BJ (cell line): ENCODE measurements at regions not wholly inside any gene's neighbourhood (a gene's known extent, or its start where the extent isn't known, plus 50 kb on each side); places are given as distances from the start of the nearest gene placed in this dataset.
"Not testable (repeated sequence)": the region's sequence is repeated elsewhere in the genome, so short reads cannot be mapped to it uniquely, and the experiment has no call there.

Source experiments
- CTCF ChIA-PET: fragments of 350-600 bp; formaldehyde crosslinking; extraction: SDS; loops from one replicate; lab custom pipeline; 2021; ENCODE audit warnings: antibody characterized with exemption, inconsistent platforms; lab: Yijun Ruan, JAX
- POLR2A ChIA-PET: fragments of 300-600 bp; sonication (Branson Sonifier 250); formaldehyde crosslinking; extraction: SDS; loops from one replicate; lab custom pipeline; 2021; ENCODE audit warnings: antibody characterized with exemption; lab: Charles Lee
- DNase-seq: peaks from one replicate; pipeline ENCODE4 v3.0.0-alpha.2; 2011; ENCODE audit warnings: low read depth
- H3K27me3 ChIP-seq: 2 replicates; pipeline ENCODE4 v1.6.0; 2011; ENCODE audit warnings: low read length; ENCODE audit not compliant: control insufficient read depth, insufficient read depth
- H3K36me3 ChIP-seq: 2 replicates; pipeline ENCODE4 v1.5.1; 2011; ENCODE audit warnings: low read length; ENCODE audit not compliant: control insufficient read depth, insufficient read depth
- H3K4me3 ChIP-seq: 2 replicates; pipeline ENCODE4 v1.5.1; 2011; ENCODE audit warnings: low read depth, mild to moderate bottlenecking, control low read depth, low read length
- TF ChIP-seq, protein P1 (sequence below): IDR thresholded peaks from 2 replicates; pipeline ENCODE4 v1.5.1; 2011; ENCODE audit warnings: low read depth, mild to moderate bottlenecking, control low read depth, inconsistent platforms, low read length, moderate library complexity; ENCODE audit not compliant: insufficient read depth

DNA sequence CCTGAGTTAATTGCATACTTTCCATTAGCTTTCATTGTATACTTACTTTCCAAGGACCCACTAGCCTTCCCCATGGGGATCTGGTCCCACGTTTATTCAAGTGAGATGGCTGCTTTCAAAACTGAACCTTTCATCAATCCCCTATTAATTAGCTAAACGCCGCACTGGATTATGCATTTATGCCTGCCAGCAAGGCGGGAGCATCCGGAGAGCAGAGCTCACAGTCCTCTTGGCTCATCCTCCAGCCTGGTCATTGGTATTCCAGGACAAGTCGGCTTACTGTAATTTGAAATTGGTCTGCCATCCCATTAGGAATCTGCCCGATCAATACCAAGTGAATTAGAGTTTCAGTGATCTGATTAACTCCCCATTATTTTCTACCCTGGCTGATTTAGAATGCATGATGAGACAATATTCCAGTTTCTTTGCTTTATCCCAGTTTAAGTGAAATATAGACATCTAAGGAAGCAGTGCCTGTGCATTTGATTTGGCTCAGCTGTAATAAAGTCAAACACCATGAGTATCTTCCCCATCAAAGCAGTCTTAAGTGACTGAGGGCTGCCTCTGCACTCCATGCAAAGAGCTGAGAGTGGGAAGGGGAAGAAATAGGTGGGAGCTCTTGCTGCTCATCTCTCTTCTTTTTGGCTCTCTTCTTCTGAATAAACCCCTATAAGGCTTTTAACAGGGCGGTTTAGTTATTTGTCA, 411.4 kb downstream of the GPAT3 start:
- CTCF ChIA-PET = interaction anchor here (0.6 to 1.7 kb wide), 5 partner anchors 9 to 301 kb away, joined by 3 to 4 read pairs (median 3); no protein-coding TSS in a partner anchor

DNA sequence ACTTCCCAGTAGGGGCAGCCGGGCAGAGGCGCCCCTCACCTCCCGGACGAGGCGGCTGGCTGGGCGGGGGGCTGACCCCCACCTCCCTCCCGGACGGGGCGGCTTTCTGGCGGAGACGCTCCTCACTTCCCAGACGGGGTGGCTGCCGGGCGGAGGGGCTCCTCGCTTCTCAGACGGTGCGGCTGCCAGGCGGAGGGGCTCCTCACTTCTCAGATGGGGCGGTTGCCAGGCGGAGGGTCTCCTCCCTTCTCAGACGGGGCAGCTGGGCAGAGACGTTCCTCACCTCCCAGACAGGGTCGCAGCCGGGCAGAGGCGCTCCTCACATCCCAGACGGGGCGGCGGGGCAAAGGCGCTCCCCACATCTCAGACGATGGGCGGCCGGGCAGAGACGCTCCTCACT, 407.8 kb downstream of the GPAT3 start:
- DNase-seq, CTCF ChIA-PET, H3K36me3 ChIP-seq, H3K4me3 ChIP-seq, H3K27me3 ChIP-seq, POLR2A ChIA-PET: not testable (repeated sequence)

More for the DNA sequence above, 411.4 kb downstream of the GPAT3 start:
- Histone ChIP-seq H3K27me3 (no peaks in the 10 kb centered on the region; the same call in 1 of the 2 replicates), H3K4me3 (no peak overlapping the region), H3K36me3 (no peaks in the 10 kb centered on the region)
- POLR2A ChIA-PET = no interaction called here
- TF ChIP-seq, protein P1, sequence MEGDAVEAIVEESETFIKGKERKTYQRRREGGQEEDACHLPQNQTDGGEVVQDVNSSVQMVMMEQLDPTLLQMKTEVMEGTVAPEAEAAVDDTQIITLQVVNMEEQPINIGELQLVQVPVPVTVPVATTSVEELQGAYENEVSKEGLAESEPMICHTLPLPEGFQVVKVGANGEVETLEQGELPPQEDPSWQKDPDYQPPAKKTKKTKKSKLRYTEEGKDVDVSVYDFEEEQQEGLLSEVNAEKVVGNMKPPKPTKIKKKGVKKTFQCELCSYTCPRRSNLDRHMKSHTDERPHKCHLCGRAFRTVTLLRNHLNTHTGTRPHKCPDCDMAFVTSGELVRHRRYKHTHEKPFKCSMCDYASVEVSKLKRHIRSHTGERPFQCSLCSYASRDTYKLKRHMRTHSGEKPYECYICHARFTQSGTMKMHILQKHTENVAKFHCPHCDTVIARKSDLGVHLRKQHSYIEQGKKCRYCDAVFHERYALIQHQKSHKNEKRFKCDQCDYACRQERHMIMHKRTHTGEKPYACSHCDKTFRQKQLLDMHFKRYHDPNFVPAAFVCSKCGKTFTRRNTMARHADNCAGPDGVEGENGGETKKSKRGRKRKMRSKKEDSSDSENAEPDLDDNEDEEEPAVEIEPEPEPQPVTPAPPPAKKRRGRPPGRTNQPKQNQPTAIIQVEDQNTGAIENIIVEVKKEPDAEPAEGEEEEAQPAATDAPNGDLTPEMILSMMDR = no peak
- no peak for DNase-seq

DNA sequence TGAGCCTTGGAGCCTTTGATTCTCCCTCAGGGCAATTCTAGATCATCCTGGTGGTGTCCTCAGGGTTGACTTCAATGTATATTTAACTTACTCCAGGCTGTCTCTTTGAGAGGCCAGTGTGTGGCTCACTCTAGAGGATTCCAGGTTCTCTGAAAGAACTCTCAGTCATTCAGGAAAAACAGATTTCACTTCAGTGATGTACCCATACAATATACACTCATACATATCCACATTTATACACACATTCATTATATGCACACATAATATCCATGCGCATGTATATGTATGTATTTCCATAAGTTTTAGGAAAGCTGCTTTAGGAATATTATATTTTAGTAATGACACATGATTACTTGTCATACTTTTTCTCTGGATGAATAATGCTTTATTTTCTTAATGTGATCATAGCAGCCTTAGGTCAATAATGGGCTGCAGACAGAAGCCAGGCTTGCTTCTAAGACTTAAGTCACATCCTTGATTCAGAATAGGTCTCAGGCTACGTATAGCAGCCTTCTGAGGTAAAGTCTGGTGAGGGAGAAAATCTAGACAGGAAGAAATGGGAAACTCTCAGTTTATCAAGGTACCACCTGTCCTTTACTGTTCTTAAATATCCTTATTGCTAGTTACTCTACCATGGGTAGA, 397.0 kb downstream of the GPAT3 start:
- ChIA-PET CTCF (interaction anchor here (1.5 kb wide), 1 partner anchor 15 kb away, joined by 3 read pairs; no protein-coding TSS in a partner anchor), POLR2A (no interaction called here)
- H3K4me3 ChIP-seq = no peak overlapping the region
- H3K27me3 ChIP-seq = no peaks in the 10 kb centered on the region
- no peaks in the 10 kb centered on the region for H3K36me3 ChIP-seq
- TF ChIP-seq, protein P1 = no peak
- DNase-seq = no peak

DNA sequence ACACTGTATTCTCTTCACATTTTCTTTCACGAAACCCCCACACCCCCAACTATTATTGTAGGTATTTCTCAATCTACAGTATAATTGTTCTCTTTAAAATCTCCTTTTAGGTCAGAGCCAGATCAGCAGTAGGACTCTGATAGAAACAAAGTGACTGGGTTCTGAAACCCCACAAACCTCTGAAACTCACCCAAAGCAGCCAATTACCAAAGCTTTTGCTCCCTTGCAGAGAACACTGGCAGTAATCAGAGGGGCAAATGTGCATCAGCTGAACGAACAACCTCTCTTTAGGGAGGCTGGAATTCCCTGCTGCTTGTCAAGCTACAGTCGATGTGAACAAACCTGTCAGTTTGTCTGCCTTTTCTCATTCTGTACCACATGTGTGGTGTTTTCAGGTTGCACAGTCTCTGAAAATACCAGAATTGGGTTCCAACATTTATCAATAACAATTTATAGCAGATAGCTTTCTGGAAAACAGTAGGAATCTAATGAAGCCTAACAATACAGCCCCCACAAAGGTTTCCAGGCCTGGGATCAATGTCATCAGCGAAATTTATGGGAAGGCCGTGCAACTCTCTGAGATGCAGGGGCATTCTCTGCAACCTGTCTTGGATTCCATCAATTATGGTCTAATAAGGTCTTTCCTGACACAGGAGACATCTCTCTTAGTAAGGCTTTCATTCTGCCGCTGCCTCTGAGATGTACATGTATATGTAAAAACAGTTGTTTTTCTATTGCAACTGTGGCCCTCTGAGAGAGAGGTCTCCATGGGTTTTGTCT, 395.9 kb downstream of the GPAT3 start:
- ChIA-PET POLR2A (no interaction called here), CTCF (interaction anchor here (1.5 kb wide), 1 partner anchor 16 kb away, joined by 3 read pairs; no protein-coding TSS in a partner anchor)
- H3K4me3 ChIP-seq = no peak overlapping the region
- H3K27me3 ChIP-seq = no peaks in the 10 kb centered on the region
- DNase-seq = no peak
- H3K36me3 ChIP-seq = no peaks in the 10 kb centered on the region
- TF ChIP-seq, protein P1 = no peak

DNA sequence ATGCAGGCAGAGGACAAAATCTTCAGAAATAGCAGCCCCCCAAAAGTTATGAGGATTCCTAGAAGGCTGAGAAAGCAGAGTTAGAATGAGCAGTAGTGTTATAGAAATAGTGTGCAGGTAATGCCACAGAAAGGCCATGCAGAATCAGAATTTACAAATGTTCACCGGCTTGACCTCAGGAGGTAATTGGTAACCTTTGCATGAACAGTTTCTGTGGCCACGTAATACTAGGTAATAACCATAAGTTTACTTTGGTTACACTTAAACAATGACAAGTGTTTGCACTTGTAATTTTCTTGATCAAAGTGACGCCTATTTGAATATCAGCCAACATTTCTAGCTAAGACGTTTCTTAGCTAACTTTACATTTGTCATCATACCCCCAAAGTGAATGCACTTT, 393.6 kb downstream of the GPAT3 start:
- Histone ChIP-seq H3K36me3 (no peaks in the 10 kb centered on the region), H3K27me3 (no peaks in the 10 kb centered on the region), H3K4me3 (no peak overlapping the region)
- ChIA-PET POLR2A (no interaction called here), CTCF (no interaction called here)
- no peak for DNase-seq
- TF ChIP-seq, protein P1 = no peak
